ENCODE measurements at regions not wholly inside any gene's neighbourhood (a gene's known extent, or its start where the extent isn't known, plus 50 kb on each side); places are given as distances from the start of the nearest gene placed in this dataset.

- no peak for DNase-seq (ENCODE audit: low spot score)
Measured at GRCh38 chr15:53462651-53463050, 296.8 kb downstream of the WDR72 start.

- no peak for DNase-seq (ENCODE audit: low spot score)
Measured at GRCh38 chr15:53461677-53462076, 297.8 kb downstream of the WDR72 start.

GRCh38 chr15:53458736-53459135 lies 300.7 kb downstream of the WDR72 start:
- DNase-seq (ENCODE audit: low spot score): no peak

GRCh38 chr15:53457479-53457878 lies 302.0 kb downstream of the WDR72 start:
- no peak for DNase-seq (ENCODE audit: low spot score)

GRCh38 chr15:53454843-53455721 lies 304.4 kb downstream of the WDR72 start:
- no peak for DNase-seq (ENCODE audit: low spot score)

- DNase-seq (ENCODE audit: low spot score): no peak
Measured at GRCh38 chr15:53454535-53454842, 305.0 kb downstream of the WDR72 start.

- DNase-seq (ENCODE audit: low spot score): no peak
Measured at GRCh38 chr15:53453253-53454105, 306.0 kb downstream of the WDR72 start.

- no peak for DNase-seq (ENCODE audit: low spot score)
Measured at GRCh38 chr15:53448232-53449015, 311.0 kb downstream of the WDR72 start.

GRCh38 chr15:53447742-53448141 lies 311.7 kb downstream of the WDR72 start:
- DNase-seq (ENCODE audit: low spot score): no peak

GRCh38 chr15:53447053-53447574 lies 312.3 kb downstream of the WDR72 start:
- DNase-seq (ENCODE audit: low spot score): no peak

GRCh38 chr15:53446376-53446775 lies 313.1 kb downstream of the WDR72 start:
- DNase-seq (ENCODE audit: low spot score): no peak

GRCh38 chr15:53445531-53445930 lies 313.9 kb downstream of the WDR72 start:
- DNase-seq (ENCODE audit: low spot score): no peak

GRCh38 chr15:53437985-53438841 lies 321.2 kb downstream of the WDR72 start:
- no peak for DNase-seq (ENCODE audit: low spot score)

- no peak for DNase-seq (ENCODE audit: low spot score)
Measured at GRCh38 chr15:53437366-53437765, 322.1 kb downstream of the WDR72 start.

GRCh38 chr15:53434174-53434678 lies 325.2 kb downstream of the WDR72 start:
- DNase-seq (ENCODE audit: low spot score): no peak

GRCh38 chr15:53416219-53416940 lies 343.1 kb downstream of the WDR72 start:
- no peak for DNase-seq (ENCODE audit: low spot score)

GRCh38 chr15:53414167-53414566 lies 345.3 kb downstream of the WDR72 start:
- DNase-seq (ENCODE audit: low spot score): no peak

- no peak for DNase-seq (ENCODE audit: low spot score)
Measured at GRCh38 chr15:53412542-53412941, 346.9 kb downstream of the WDR72 start.

- DNase-seq (ENCODE audit: low spot score): no peak
Measured at GRCh38 chr15:53404930-53405493, 354.5 kb downstream of the WDR72 start.

- no peak for DNase-seq (ENCODE audit: low spot score)
Measured at GRCh38 chr15:53401503-53401902, 358.0 kb downstream of the WDR72 start.
